Urinary bladder (tissue), 3 donors: ENCODE measurements at regions not wholly inside any gene's neighbourhood (a gene's known extent, or its start where the extent isn't known, plus 50 kb on each side); places are given as distances from the start of the nearest gene placed in this dataset.
"Not testable (repeated sequence)": the region's sequence is repeated elsewhere in the genome, so short reads cannot be mapped to it uniquely, and the experiment has no call there.

ENCODE experiments used
- DNase-seq: peaks from one replicate; pipeline ENCODE4 v3.0.0-alpha.2; 2015; ENCODE audit errors: extremely low spot score
- H3K27ac ChIP-seq: one replicate; pipeline ENCODE4 v1.5.1; 2013; ENCODE audit warnings: low read depth, mild to moderate bottlenecking, moderate library complexity
- H3K36me3 ChIP-seq: one replicate; pipeline ENCODE4 v1.6.1; 2013; ENCODE audit warnings: mild to moderate bottlenecking, moderate library complexity; ENCODE audit not compliant: insufficient read depth
- H3K4me1 ChIP-seq: one replicate; pipeline ENCODE4 v1.6.1; 2013; ENCODE audit warnings: mild to moderate bottlenecking, moderate library complexity; ENCODE audit not compliant: insufficient read depth
- H3K4me3 ChIP-seq: one replicate; pipeline ENCODE4 v1.5.1; 2013; ENCODE audit warnings: low read depth, low read length
- WGBS: extraction: QIAGEN DNeasy Blood & Tissue Kit; methylation state at CpG from one replicate; pipeline ENCODE4 v1.1.7; 2013; 5-methylcytosine and 5-hydroxymethylcytosine counted together
- donor health status: healthy with polysubstance abuse.
- donor health status: healthy.

GRCh38 chr4:18171896-18172295, 150.3 kb upstream of the LCORL start:
- no peak overlapping the region for H3K27ac ChIP-seq
- no peak for DNase-seq
- WGBS: 85% methylated on average over 2 of the region's 2 CpGs

GRCh38 chr4:18167831-18168230, 146.3 kb upstream of the LCORL start:
- 90% methylated on average over 4 of the region's 4 CpGs for WGBS
- Histone ChIP-seq H3K36me3 (no peaks in the 10 kb centered on the region), H3K27ac (no peak overlapping the region), H3K4me3 (no peak overlapping the region), H3K4me1 (no peaks in the 10 kb centered on the region)
- no peak for DNase-seq

More at GRCh38 chr4:18171896-18172295, 150.3 kb upstream of the LCORL start:
- H3K4me3 ChIP-seq: no peak overlapping the region
- no peaks in the 10 kb centered on the region for H3K36me3 ChIP-seq
- no peaks in the 10 kb centered on the region for H3K4me1 ChIP-seq

GRCh38 chr4:18166925-18167324, 145.4 kb upstream of the LCORL start:
- WGBS: 86% methylated on average over 3 of the region's 3 CpGs
- Histone ChIP-seq H3K4me1 (no peaks in the 10 kb centered on the region), H3K4me3 (no peak overlapping the region)

GRCh38 chr4:18162453-18162852, 140.9 kb upstream of the LCORL start:
- Histone ChIP-seq H3K4me1 (no peaks in the 10 kb centered on the region), H3K36me3 (no peaks in the 10 kb centered on the region), H3K27ac (no peak overlapping the region), H3K4me3 (no peak overlapping the region)
- WGBS: 89% methylated on average over 1 of the region's 1 CpG
- no peak for DNase-seq

More at GRCh38 chr4:18166925-18167324, 145.4 kb upstream of the LCORL start:
- DNase-seq: no peak
- H3K36me3 ChIP-seq: no peaks in the 10 kb centered on the region
- H3K27ac ChIP-seq: no peak overlapping the region

GRCh38 chr4:18159117-18159912, 137.8 kb upstream of the LCORL start:
- not testable (repeated sequence) for DNase-seq, H3K27ac ChIP-seq, H3K4me1 ChIP-seq, H3K4me3 ChIP-seq, H3K36me3 ChIP-seq
- 97% methylated on average over 51 of the region's 51 CpGs for WGBS

- Histone ChIP-seq H3K27ac (no peak overlapping the region), H3K4me1 (no peaks in the 10 kb centered on the region), H3K36me3 (no peaks in the 10 kb centered on the region), H3K4me3 (no peak overlapping the region)
- 73% methylated on average over 2 of the region's 2 CpGs for WGBS
- no peak for DNase-seq
Measured at GRCh38 chr4:18155067-18156041, 133.8 kb upstream of the LCORL start.

GRCh38 chr4:18138076-18138665, 116.6 kb upstream of the LCORL start:
- H3K4me3 ChIP-seq: no peak overlapping the region
- H3K4me1 ChIP-seq: no peaks in the 10 kb centered on the region
- no peak overlapping the region for H3K27ac ChIP-seq
- H3K36me3 ChIP-seq: no peaks in the 10 kb centered on the region
- WGBS: 64% methylated on average over 9 of the region's 9 CpGs
- DNase-seq: no peak

GRCh38 chr4:18134111-18134510, 112.6 kb upstream of the LCORL start:
- Histone ChIP-seq H3K36me3 (no peaks in the 10 kb centered on the region), H3K4me3 (no peak overlapping the region), H3K4me1 (no peaks in the 10 kb centered on the region), H3K27ac (no peak overlapping the region)
- no peak for DNase-seq

- 91% methylated on average over 3 of the region's 3 CpGs for WGBS
- H3K4me1 ChIP-seq: no peaks in the 10 kb centered on the region
- H3K4me3 ChIP-seq: no peak overlapping the region
- H3K36me3 ChIP-seq: no peaks in the 10 kb centered on the region
- no peak for DNase-seq
- no peak overlapping the region for H3K27ac ChIP-seq
Measured at GRCh38 chr4:18130256-18130655, 108.7 kb upstream of the LCORL start.

GRCh38 chr4:18128241-18128640, 106.7 kb upstream of the LCORL start:
- Histone ChIP-seq H3K4me1 (no peaks in the 10 kb centered on the region), H3K36me3 (no peaks in the 10 kb centered on the region), H3K27ac (no peak overlapping the region), H3K4me3 (no peak overlapping the region)
- no peak for DNase-seq

GRCh38 chr4:18127030-18127429, 105.5 kb upstream of the LCORL start:
- DNase-seq: no peak
- no peak overlapping the region for H3K4me3 ChIP-seq
- no peaks in the 10 kb centered on the region for H3K36me3 ChIP-seq
- H3K4me1 ChIP-seq: no peaks in the 10 kb centered on the region
- no peak overlapping the region for H3K27ac ChIP-seq
- 55% methylated on average over 3 of the region's 3 CpGs for WGBS

- no peak for DNase-seq
- WGBS: 88% methylated on average over 2 of the region's 2 CpGs
- no peak overlapping the region for H3K27ac ChIP-seq
- no peaks in the 10 kb centered on the region for H3K4me1 ChIP-seq
- H3K36me3 ChIP-seq: no peaks in the 10 kb centered on the region
- no peak overlapping the region for H3K4me3 ChIP-seq
Measured at GRCh38 chr4:18113710-18114331, 92.3 kb upstream of the LCORL start.

GRCh38 chr4:18111081-18111480, 89.5 kb upstream of the LCORL start:
- no peaks in the 10 kb centered on the region for H3K4me1 ChIP-seq
- DNase-seq: no peak
- no peak overlapping the region for H3K4me3 ChIP-seq
- H3K27ac ChIP-seq: no peak overlapping the region
- WGBS: 53% methylated on average over 4 of the region's 4 CpGs
- no peaks in the 10 kb centered on the region for H3K36me3 ChIP-seq
